T-cell (primary cell): ENCODE measurements at regions not wholly inside any gene's neighbourhood (a gene's known extent, or its start where the extent isn't known, plus 50 kb on each side); places are given as distances from the start of the nearest gene placed in this dataset.

Source experiments
- ATAC-seq, 4 experiments: fragments of 200-7000 bp in 3 of 4; fragments of 150-1000 bp in 1 of 4; cut with Tn5 transposase; replicated peaks in 1 of 4; 1 replicate in 3 of 4; 2 replicates in 1 of 4; pipeline ENCODE4 v1.10.0; 2021; ENCODE audit warnings: moderate library complexity in 3 of 4, mild to moderate bottlenecking in 2 of 4, moderate number of reproducible peaks in 1 of 4
- CTCF ChIA-PET, 2 donors: fragments of 300-600 bp; sonication (Branson Sonifier 250); formaldehyde crosslinking; loops; one replicate each; lab custom pipeline; 2022; ENCODE audit warnings: antibody characterized with exemption in 2 of 2; lab: Charles Lee
- POLR2A ChIA-PET, 2 donors: fragments of 300-600 bp; sonication (Branson Sonifier 250); formaldehyde crosslinking; loops; one replicate each; lab custom pipeline; 2022; ENCODE audit warnings: antibody characterized with exemption in 2 of 2; lab: Charles Lee
- DNase-seq, 35 experiments: peaks; one replicate each; pipeline versions ENCODE4 v3.0.0 to v3.0.0-alpha.2; 2013 to 2023
- H3K27ac ChIP-seq: one replicate; pipeline ENCODE4 v1.5.1; 2013; ENCODE audit warnings: low read length
- H3K27me3 ChIP-seq, 2 experiments: replicated peaks in 1 of 2; 1 replicate in 1 of 2; 2 replicates in 1 of 2; pipeline versions ENCODE4 v1.6.1 to v1.7.0; 2013; ENCODE audit warnings: low read length in 1 of 2, mixed read lengths in 1 of 2; ENCODE audit not compliant: control insufficient read depth in 2 of 2, insufficient read depth in 2 of 2; ENCODE audit errors: extremely low read depth in 1 of 2
- H3K36me3 ChIP-seq, 2 donors: 1 replicate in 1 of 2; 2 replicates in 1 of 2; pipeline versions ENCODE4 v1.6.1 to v1.7.0; 2013; ENCODE audit warnings: low read length in 1 of 2; ENCODE audit not compliant: control insufficient read depth in 2 of 2, insufficient read depth in 1 of 2; ENCODE audit errors: extremely low read depth in 1 of 2
- H3K4me1 ChIP-seq, 2 experiments: 1 replicate in 1 of 2; 2 replicates in 1 of 2; pipeline versions ENCODE4 v1.6.1 to v1.7.0; 2013; ENCODE audit warnings: low read length in 2 of 2, mixed read lengths in 1 of 2; ENCODE audit not compliant: insufficient read depth in 2 of 2, control insufficient read depth in 1 of 2; ENCODE audit errors: extremely low read depth in 1 of 2
- H3K4me3 ChIP-seq, 2 donors: 1 replicate in 1 of 2; 2 replicates in 1 of 2; pipeline versions ENCODE4 v1.5.1 to v1.7.0; 2013; ENCODE audit warnings: mild to moderate bottlenecking in 2 of 2, low read length in 1 of 2, moderate library complexity in 1 of 2; ENCODE audit not compliant: control insufficient read depth in 1 of 2; ENCODE audit errors: extremely low read depth in 1 of 2
- H3K9me3 ChIP-seq: 2 replicates; pipeline ENCODE4 v1.7.0; 2013
- H3K27ac Mint-ChIP-seq, 2 donors: one replicate each; pipeline ENCODE4 v1.8.0; 2020 to 2021; ENCODE audit warnings: mild to moderate bottlenecking in 2 of 2, mixed read lengths in 2 of 2
- H3K27me3 Mint-ChIP-seq, 2 donors: one replicate each; pipeline ENCODE4 v1.8.0; 2021 to 2022; ENCODE audit warnings: mixed read lengths in 2 of 2
- H3K36me3 Mint-ChIP-seq: one replicate; pipeline ENCODE4 v1.8.0; 2021; ENCODE audit warnings: mixed read lengths
- H3K4me1 Mint-ChIP-seq, 3 donors: one replicate each; pipeline ENCODE4 v1.8.0; 2020 to 2022; ENCODE audit warnings: mixed read lengths in 3 of 3, mild to moderate bottlenecking in 1 of 3
- H3K4me3 Mint-ChIP-seq, 3 donors: one replicate each; pipeline ENCODE4 v1.8.0; 2020 to 2022; ENCODE audit warnings: mild to moderate bottlenecking in 3 of 3, mixed read lengths in 3 of 3, moderate library complexity in 3 of 3
- H3K9me3 Mint-ChIP-seq, 3 donors: one replicate each; pipeline ENCODE4 v1.8.0; 2020 to 2022; ENCODE audit warnings: mixed read lengths in 3 of 3
- WGBS: methylation state at CpG from one replicate; pipeline ENCODE4 v1.1.5; 2013; ENCODE audit warnings: missing lambda C conversion rate; ENCODE audit not compliant: insufficient coverage; 5-methylcytosine and 5-hydroxymethylcytosine counted together

DNA sequence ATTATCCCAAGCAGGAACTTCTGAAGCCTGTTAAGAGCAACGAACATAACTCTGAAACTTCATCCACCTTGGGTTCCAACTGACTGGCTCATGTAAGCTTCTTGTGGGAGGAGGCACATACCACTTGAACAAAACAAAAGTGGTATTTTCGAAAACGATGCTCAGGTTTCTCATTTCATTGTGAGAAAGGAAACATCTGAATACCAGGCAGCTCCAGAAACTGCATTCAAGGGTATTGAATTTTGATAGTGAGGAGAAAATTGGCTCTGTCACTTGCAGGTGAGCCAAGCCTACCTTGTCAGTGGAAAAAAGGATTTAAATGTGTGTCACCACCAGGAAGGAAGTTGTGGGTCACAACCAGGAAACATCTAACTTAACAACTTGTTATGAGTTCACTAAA, 218.1 kb upstream of the SATB1 start:
- H3K9me3 Mint-ChIP-seq = peaks cover 2 to 17% (median 10%) of the 10 kb centered on the region in 3 donors
- DNase-seq = peak in 2 of 35 experiments; percentile 6 to 23
- H3K4me3 Mint-ChIP-seq = peak overlapping the region in 2 of 3 donors; percentile 14 to 32
- H3K27ac Mint-ChIP-seq = peak overlapping the region; percentile 40 to 63
- Histone ChIP-seq H3K4me3 (no peak overlapping the region), H3K27ac (no peak overlapping the region), H3K4me1 (peaks cover 15 to 18% of the 10 kb centered on the region in 2 experiments), H3K36me3 (no peaks in the 10 kb centered on the region), H3K27me3 (no peaks in the 10 kb centered on the region), H3K9me3 (no peaks in the 10 kb centered on the region)
- ChIA-PET CTCF (no interaction called here), POLR2A (no interaction called here)
- ATAC-seq = peak in 2 of 4 experiments; percentile 29 to 44
- 36% methylated on average over 2 of the region's 3 CpGs for WGBS
- no peaks in the 10 kb centered on the region for H3K27me3 Mint-ChIP-seq
- H3K36me3 Mint-ChIP-seq = no peaks in the 10 kb centered on the region
- peaks cover 37 to 58% (median 38%) of the 10 kb centered on the region in 3 donors for H3K4me1 Mint-ChIP-seq

DNA sequence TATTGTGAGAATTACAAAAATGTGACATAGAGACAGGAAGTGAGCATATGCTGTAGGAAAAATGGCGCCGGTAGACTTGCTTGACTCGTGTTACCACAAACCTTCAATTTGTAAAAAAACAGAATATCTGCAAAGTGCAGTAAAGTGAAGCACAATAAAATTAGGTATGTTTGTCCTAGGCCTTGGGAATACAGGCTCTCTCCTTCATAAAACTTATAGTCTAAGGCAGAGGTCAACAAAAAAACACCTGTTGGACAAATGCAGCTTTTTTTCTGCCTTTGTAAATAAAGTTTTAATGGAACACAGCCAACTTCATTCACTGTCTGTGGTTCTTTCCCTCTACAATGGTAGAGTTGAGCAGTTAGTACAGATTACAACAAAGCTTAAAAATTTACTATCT, 216.8 kb upstream of the SATB1 start:
- H3K4me1 Mint-ChIP-seq = peaks cover 32 to 55% (median 38%) of the 10 kb centered on the region in 3 donors
- H3K27ac Mint-ChIP-seq = no peak overlapping the region
- ChIA-PET CTCF (interaction anchor here in 1 of 2 donors (0.6 kb wide), 1 partner anchor 216 kb away, joined by 3 read pairs; no protein-coding TSS in a partner anchor), POLR2A (interaction anchor here in 1 of 2 donors (0.6 kb wide), 1 partner anchor 159 kb away, joined by 3 read pairs; no protein-coding TSS in a partner anchor)
- Histone ChIP-seq H3K27me3 (no peaks in the 10 kb centered on the region), H3K4me3 (no peak overlapping the region), H3K27ac (no peak overlapping the region), H3K36me3 (no peaks in the 10 kb centered on the region), H3K4me1 (peaks cover 15 to 18% of the 10 kb centered on the region in 2 experiments), H3K9me3 (no peaks in the 10 kb centered on the region)
- DNase-seq (no peak), ATAC-seq (no peak)
- WGBS = no CpG with 5 or more reads among the region's 3 CpGs
- no peaks in the 10 kb centered on the region for H3K36me3 Mint-ChIP-seq
- no peak overlapping the region for H3K4me3 Mint-ChIP-seq
- H3K27me3 Mint-ChIP-seq = no peaks in the 10 kb centered on the region
- peaks cover 2 to 24% (median 16%) of the 10 kb centered on the region in 3 donors for H3K9me3 Mint-ChIP-seq

DNA sequence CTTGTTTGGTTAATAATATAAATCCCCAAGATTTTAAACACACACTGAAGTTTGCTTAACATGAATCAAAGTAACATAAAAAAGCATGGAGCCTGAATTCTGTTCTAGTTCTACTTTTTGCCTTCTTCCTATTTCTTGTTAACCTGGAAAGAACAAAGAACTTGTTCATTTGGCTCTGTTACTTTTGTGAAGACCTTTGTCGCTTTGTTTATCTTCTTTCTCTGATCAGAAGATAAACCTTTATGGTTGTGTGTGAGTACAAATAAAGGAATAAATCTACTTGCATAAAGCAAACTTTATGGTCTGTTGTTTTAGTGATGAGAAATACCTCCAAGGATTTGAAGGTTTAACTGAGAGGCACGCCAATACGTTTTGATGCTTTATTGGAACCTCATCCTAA, 210.1 kb upstream of the SATB1 start:
- Histone ChIP-seq H3K4me1 (no peaks in the 10 kb centered on the region), H3K27ac (no peak overlapping the region), H3K4me3 (no peak overlapping the region), H3K27me3 (no peaks in the 10 kb centered on the region), H3K36me3 (no peaks in the 10 kb centered on the region), H3K9me3 (no peaks in the 10 kb centered on the region)
- peaks cover 0 to 5% (median 4%) of the 10 kb centered on the region in 3 donors for H3K4me1 Mint-ChIP-seq
- no peaks in the 10 kb centered on the region for H3K36me3 Mint-ChIP-seq
- ATAC-seq (no peak), DNase-seq (no peak)
- no peak overlapping the region for H3K4me3 Mint-ChIP-seq
- ChIA-PET CTCF (no interaction called here), POLR2A (no interaction called here)
- H3K27ac Mint-ChIP-seq = peak overlapping the region in 1 of 2 donors; percentile 25
- no CpG with 5 or more reads among the region's 3 CpGs for WGBS
- H3K27me3 Mint-ChIP-seq = no peaks in the 10 kb centered on the region
- peaks cover 2 to 12% (median 6%) of the 10 kb centered on the region in 3 donors for H3K9me3 Mint-ChIP-seq

DNA sequence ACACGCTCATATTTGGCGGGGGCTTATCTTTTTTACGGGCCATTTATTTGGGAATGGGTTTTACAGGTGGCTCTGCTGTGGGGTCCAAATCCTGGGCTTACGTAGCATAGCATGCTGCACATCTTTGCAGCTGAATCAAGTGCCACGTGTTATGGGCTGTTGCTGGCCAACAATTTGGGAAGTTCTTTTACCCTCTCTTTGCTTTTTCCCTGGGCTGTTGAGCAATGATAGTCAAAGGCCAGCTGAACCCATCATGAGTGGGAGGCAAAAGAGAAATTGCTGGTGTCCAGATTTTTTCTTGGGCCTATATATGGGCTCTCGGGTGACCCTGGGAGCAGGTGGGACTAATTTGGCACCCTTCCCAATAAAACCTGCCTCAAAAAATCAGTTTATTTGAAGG, 209.3 kb upstream of the SATB1 start:
- H3K4me1 ChIP-seq = no peaks in the 10 kb centered on the region
- no peaks in the 10 kb centered on the region for H3K27me3 Mint-ChIP-seq

DNA sequence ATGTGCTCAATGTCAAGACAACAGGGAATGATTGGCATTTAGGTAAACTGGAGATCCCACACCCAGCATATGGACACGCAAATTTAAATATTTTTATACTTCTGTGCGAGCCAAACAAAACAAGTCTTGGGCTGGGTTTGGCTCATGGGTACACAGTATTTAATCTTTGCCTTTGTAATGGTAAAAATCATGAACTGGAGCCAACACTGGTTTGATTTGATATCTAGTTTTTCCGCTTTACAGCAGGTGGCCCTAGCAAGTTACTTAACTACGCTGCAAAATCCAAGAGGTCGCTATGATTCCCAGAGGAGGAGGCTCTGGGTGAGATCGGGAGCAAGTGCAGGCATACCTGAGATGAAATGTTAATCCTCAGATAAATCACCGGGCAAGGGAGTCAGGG, 207.9 kb upstream of the SATB1 start:
- Histone ChIP-seq H3K4me1 (no peaks in the 10 kb centered on the region), H3K27me3 (no peaks in the 10 kb centered on the region), H3K9me3 (no peaks in the 10 kb centered on the region), H3K27ac (no peak overlapping the region), H3K36me3 (no peaks in the 10 kb centered on the region), H3K4me3 (no peak overlapping the region)
- POLR2A ChIA-PET = no interaction called here
- CTCF ChIA-PET = no interaction called here
- Mint-ChIP-seq H3K4me3 (no peak overlapping the region), H3K27ac (no peak overlapping the region), H3K9me3 (peaks cover 2 to 9% (median 5%) of the 10 kb centered on the region in 3 donors), H3K4me1 (peaks cover 0 to 4% (median 0%) of the 10 kb centered on the region in 3 donors), H3K36me3 (no peaks in the 10 kb centered on the region), H3K27me3 (no peaks in the 10 kb centered on the region)
- 100% methylated on average over 3 of the region's 7 CpGs for whole genome bisulfite sequencing
- no peak for ATAC-seq
- DNase-seq = no peak

More for the DNA sequence above, 209.3 kb upstream of the SATB1 start:
- WGBS = 100% methylated on average over 2 of the region's 6 CpGs
- Histone ChIP-seq H3K36me3 (no peaks in the 10 kb centered on the region), H3K4me3 (no peak overlapping the region), H3K27me3 (no peaks in the 10 kb centered on the region), H3K9me3 (no peaks in the 10 kb centered on the region), H3K27ac (no peak overlapping the region)
- H3K4me3 Mint-ChIP-seq = no peak overlapping the region
- ATAC-seq (no peak), DNase-seq (no peak)
- H3K4me1 Mint-ChIP-seq = peaks cover 0 to 4% (median 0%) of the 10 kb centered on the region in 3 donors
- ChIA-PET POLR2A (no interaction called here), CTCF (no interaction called here)
- H3K36me3 Mint-ChIP-seq = no peaks in the 10 kb centered on the region
- H3K9me3 Mint-ChIP-seq = peaks cover 2 to 12% (median 6%) of the 10 kb centered on the region in 3 donors
- H3K27ac Mint-ChIP-seq = no peak overlapping the region

- H3K27ac ChIP-seq = no peak overlapping the region
- H3K4me1 ChIP-seq = peaks cover 0 to 2% of the 10 kb centered on the region in 2 experiments
- WGBS = no CpG with 5 or more reads among the region's 4 CpGs
- no peak for ATAC-seq
- CTCF ChIA-PET = no interaction called here
- Mint-ChIP-seq H3K27ac (no peak overlapping the region), H3K9me3 (peaks cover 2 to 5% (median 3%) of the 10 kb centered on the region in 3 donors), H3K4me3 (no peak overlapping the region), H3K4me1 (peaks cover 0 to 2% (median 0%) of the 10 kb centered on the region in 3 donors), H3K27me3 (no peaks in the 10 kb centered on the region), H3K36me3 (no peaks in the 10 kb centered on the region)
- no peak for DNase-seq
- no peaks in the 10 kb centered on the region for H3K27me3 ChIP-seq
- H3K4me3 ChIP-seq = no peak overlapping the region
- POLR2A ChIA-PET = no interaction called here
- no peaks in the 10 kb centered on the region for H3K9me3 ChIP-seq
- no peaks in the 10 kb centered on the region for H3K36me3 ChIP-seq
Measured at GRCh38 chr3:18630295-18630694, 205.2 kb upstream of the SATB1 start.
